CD14-positive monocyte (primary cell): ENCODE measurements at regions not wholly inside any gene's neighbourhood (a gene's known extent, or its start where the extent isn't known, plus 50 kb on each side); places are given as distances from the start of the nearest gene placed in this dataset.

Experiments
- DNase-seq, 3 donors: peaks; one replicate each; pipeline ENCODE4 v3.0.0-alpha.2; 2011 to 2022
- H2AFZ ChIP-seq: 2 replicates; pipeline ENCODE4 v1.6.0; 2012; ENCODE audit warnings: mild to moderate bottlenecking, low read depth, low read length, inconsistent platforms; ENCODE audit not compliant: insufficient read depth, poor library complexity, severe bottlenecking
- H3K27ac ChIP-seq, 2 donors: 1 replicate in 1 of 2; 2 replicates in 1 of 2; pipeline ENCODE4 v1.5.1; 2012 to 2013; ENCODE audit warnings: low read length in 2 of 2, control low read depth in 1 of 2, inconsistent platforms in 1 of 2, low read depth in 1 of 2, mild to moderate bottlenecking in 1 of 2
- H3K27me3 ChIP-seq, 2 donors: one replicate each; pipeline versions ENCODE4 v1.6.0 to v1.6.1; 2011 to 2013; ENCODE audit warnings: low read length in 2 of 2; ENCODE audit not compliant: control insufficient read depth in 2 of 2, insufficient read depth in 2 of 2
- H3K36me3 ChIP-seq, 2 donors: replicated peaks in 1 of 2; 1 replicate in 1 of 2; 2 replicates in 1 of 2; pipeline versions ENCODE4 v1.5.1 to v1.6.1; 2012 to 2013; ENCODE audit warnings: low read length in 2 of 2, control low read depth in 1 of 2, inconsistent platforms in 1 of 2, mild to moderate bottlenecking in 1 of 2; ENCODE audit not compliant: insufficient read depth in 2 of 2, control insufficient read depth in 1 of 2
- H3K4me1 ChIP-seq, 2 donors: 1 replicate in 1 of 2; 2 replicates in 1 of 2; pipeline versions ENCODE4 v1.5.1 to v1.6.1; 2012 to 2013; ENCODE audit warnings: low read length in 2 of 2, control low read depth in 1 of 2, inconsistent platforms in 1 of 2, mild to moderate bottlenecking in 1 of 2, moderate library complexity in 1 of 2; ENCODE audit not compliant: insufficient read depth in 2 of 2, control insufficient read depth in 1 of 2
- H3K4me2 ChIP-seq: replicated peaks from 2 replicates; pipeline ENCODE3; 2012; ENCODE audit warnings: low read length, moderate library complexity, mild to moderate bottlenecking; ENCODE audit not compliant: poor library complexity, severe bottlenecking; ENCODE audit errors: extremely low read depth
- H3K4me3 ChIP-seq, 3 experiments: fragments of 200-600 bp in 1 of 3; sonication (generic) in 1 of 3; replicated peaks in 1 of 3; 1 replicate in 2 of 3; 2 replicates in 1 of 3; pipeline ENCODE4 v1.5.1; 2011 to 2013; ENCODE audit warnings: low read length in 3 of 3, mild to moderate bottlenecking in 3 of 3, control low read depth in 2 of 3, low read depth in 2 of 3, inconsistent platforms in 1 of 3, moderate library complexity in 1 of 3
- H3K79me2 ChIP-seq: 2 replicates; pipeline ENCODE4 v1.6.0; 2012; ENCODE audit warnings: mild to moderate bottlenecking, control low read depth, inconsistent platforms, low read length, moderate library complexity; ENCODE audit not compliant: insufficient read depth
- H3K9ac ChIP-seq: 2 replicates; pipeline ENCODE4 v1.6.0; 2017; ENCODE audit warnings: low read length, mild to moderate bottlenecking; ENCODE audit not compliant: insufficient read depth, poor library complexity, severe bottlenecking
- H3K9me3 ChIP-seq, 2 donors: replicated peaks in 1 of 2; 1 replicate in 1 of 2; 2 replicates in 1 of 2; pipeline versions ENCODE4 v1.5.1 to v1.6.1; 2012 to 2013; ENCODE audit warnings: low read length in 2 of 2, control low read depth in 1 of 2; ENCODE audit not compliant: control insufficient read depth in 1 of 2, insufficient read depth in 1 of 2
- H4K20me1 ChIP-seq: 2 replicates; pipeline ENCODE4 v1.6.0; 2012; ENCODE audit warnings: mild to moderate bottlenecking, low read length, control low read depth, moderate library complexity; ENCODE audit not compliant: insufficient read depth
- H3K27ac Mint-ChIP-seq, 7 donors: one replicate each; pipeline ENCODE4 v1.8.0; 2020; ENCODE audit warnings: mild to moderate bottlenecking in 7 of 7, mixed read lengths in 7 of 7, moderate library complexity in 6 of 7, inconsistent platforms in 2 of 7
- H3K27me3 Mint-ChIP-seq, 3 donors: one replicate each; pipeline ENCODE4 v1.8.0; 2021 to 2022; ENCODE audit warnings: low read depth in 3 of 3, mild to moderate bottlenecking in 3 of 3, mixed read lengths in 3 of 3, moderate library complexity in 3 of 3, inconsistent platforms in 1 of 3
- H3K36me3 Mint-ChIP-seq, 2 donors: one replicate each; pipeline ENCODE4 v1.8.0; 2020; ENCODE audit warnings: mixed read lengths in 2 of 2, inconsistent platforms in 1 of 2, mild to moderate bottlenecking in 1 of 2
- H3K4me1 Mint-ChIP-seq: one replicate; pipeline ENCODE4 v1.8.0; 2020; ENCODE audit warnings: mild to moderate bottlenecking, mixed read lengths
- H3K4me3 Mint-ChIP-seq, 2 donors: one replicate each; pipeline ENCODE4 v1.8.0; 2020; ENCODE audit warnings: mild to moderate bottlenecking in 2 of 2, mixed read lengths in 2 of 2, moderate library complexity in 1 of 2
- H3K9me3 Mint-ChIP-seq, 7 donors: one replicate each; pipeline ENCODE4 v1.8.0; 2020 to 2022; ENCODE audit warnings: mixed read lengths in 7 of 7, mild to moderate bottlenecking in 6 of 7, moderate library complexity in 6 of 7, inconsistent platforms in 2 of 7
- WGBS: methylation state at CpG from one replicate; pipeline ENCODE4 v1.1.5; 2013; ENCODE audit warnings: missing lambda C conversion rate; ENCODE audit not compliant: insufficient coverage; 5-methylcytosine and 5-hydroxymethylcytosine counted together
- intact Hi-C, 2 donors: fragments of 100-400 bp; cut with micrococcal nuclease; formaldehyde crosslinking; loops; one replicate each; pipeline versions ENCODE4 v1.15.0 to v1.15.1; 2023
- TF ChIP-seq, protein P1 (sequence below): fragments of 200-600 bp; IDR thresholded peaks from one replicate; pipeline ENCODE4 v1.8.0; 2022; ENCODE audit warnings: antibody characterized with exemption, mild to moderate bottlenecking

DNA sequence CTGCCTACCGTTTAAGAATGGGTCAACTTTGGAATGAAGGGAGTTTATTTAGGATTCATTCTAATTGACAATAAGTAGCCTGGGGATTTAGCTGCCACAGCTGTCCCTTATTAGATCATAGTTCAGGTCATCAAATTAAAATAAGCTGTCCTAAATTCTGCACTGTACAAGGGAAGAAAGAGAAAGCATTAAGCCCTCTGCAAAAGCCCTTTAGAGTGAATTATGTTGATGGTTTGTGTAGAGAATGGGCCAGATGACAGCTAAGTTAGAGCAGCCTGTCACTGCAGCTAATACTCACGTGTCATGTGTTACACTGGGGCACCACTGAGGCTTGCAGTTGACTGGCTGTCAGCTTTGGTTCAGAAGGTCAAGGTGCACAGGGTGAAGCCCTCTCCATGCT lies 737.1 kb upstream of the SLC10A2 start:
- no peak for DNase-seq
- H3K79me2 ChIP-seq: no peaks in the 10 kb centered on the region
- Mint-ChIP-seq H3K27me3 (peaks cover 0 to 2% (median 0%) of the 10 kb centered on the region in 3 donors), H3K27ac (no peak overlapping the region), H3K9me3 (peaks cover 1 to 11% (median 3%) of the 10 kb centered on the region in 7 donors), H3K4me1 (no peaks in the 10 kb centered on the region), H3K4me3 (no peak overlapping the region), H3K36me3 (no peaks in the 10 kb centered on the region)
- H3K9ac ChIP-seq: no peak overlapping the region
- no peak overlapping the region for H3K4me2 ChIP-seq
- H3K9me3 ChIP-seq: peaks cover 0 to 3% of the 10 kb centered on the region in 2 donors
- H4K20me1 ChIP-seq: no peaks in the 10 kb centered on the region
- 67% methylated on average over 1 of the region's 2 CpGs for WGBS
- TF ChIP-seq, protein P1, sequence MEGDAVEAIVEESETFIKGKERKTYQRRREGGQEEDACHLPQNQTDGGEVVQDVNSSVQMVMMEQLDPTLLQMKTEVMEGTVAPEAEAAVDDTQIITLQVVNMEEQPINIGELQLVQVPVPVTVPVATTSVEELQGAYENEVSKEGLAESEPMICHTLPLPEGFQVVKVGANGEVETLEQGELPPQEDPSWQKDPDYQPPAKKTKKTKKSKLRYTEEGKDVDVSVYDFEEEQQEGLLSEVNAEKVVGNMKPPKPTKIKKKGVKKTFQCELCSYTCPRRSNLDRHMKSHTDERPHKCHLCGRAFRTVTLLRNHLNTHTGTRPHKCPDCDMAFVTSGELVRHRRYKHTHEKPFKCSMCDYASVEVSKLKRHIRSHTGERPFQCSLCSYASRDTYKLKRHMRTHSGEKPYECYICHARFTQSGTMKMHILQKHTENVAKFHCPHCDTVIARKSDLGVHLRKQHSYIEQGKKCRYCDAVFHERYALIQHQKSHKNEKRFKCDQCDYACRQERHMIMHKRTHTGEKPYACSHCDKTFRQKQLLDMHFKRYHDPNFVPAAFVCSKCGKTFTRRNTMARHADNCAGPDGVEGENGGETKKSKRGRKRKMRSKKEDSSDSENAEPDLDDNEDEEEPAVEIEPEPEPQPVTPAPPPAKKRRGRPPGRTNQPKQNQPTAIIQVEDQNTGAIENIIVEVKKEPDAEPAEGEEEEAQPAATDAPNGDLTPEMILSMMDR: no peak
- H2AFZ ChIP-seq: no peak overlapping the region
- intact Hi-C loops: no loop called here
- no peak overlapping the region for H3K4me3 ChIP-seq
- H3K36me3 ChIP-seq: no peaks in the 10 kb centered on the region
- H3K27ac ChIP-seq: no peak overlapping the region
- H3K27me3 ChIP-seq: no peaks in the 10 kb centered on the region
- no peaks in the 10 kb centered on the region for H3K4me1 ChIP-seq

DNA sequence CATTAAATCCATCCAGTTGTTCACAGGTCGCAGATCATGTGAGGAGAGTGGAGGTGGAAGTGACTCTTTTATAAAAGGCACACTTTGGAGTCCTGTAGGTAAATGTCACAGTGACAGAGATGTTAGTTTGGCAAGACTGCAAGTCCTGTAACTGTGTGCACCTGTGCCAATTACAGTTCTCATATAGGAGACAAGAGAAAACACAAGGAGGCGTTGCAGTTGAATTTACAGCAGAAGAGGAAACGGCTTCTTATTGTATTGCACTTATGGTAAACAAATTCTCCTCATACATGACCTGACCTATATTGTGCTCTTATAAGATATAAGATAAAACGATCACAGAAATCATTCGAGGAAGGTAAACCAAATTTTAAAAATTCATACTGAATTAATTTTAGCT lies 732.8 kb upstream of the SLC10A2 start:
- intact Hi-C loops: no loop called here
- no peaks in the 10 kb centered on the region for H3K36me3 Mint-ChIP-seq
- H3K27ac ChIP-seq: no peak overlapping the region
- no peaks in the 10 kb centered on the region for H3K36me3 ChIP-seq
- H3K79me2 ChIP-seq: no peaks in the 10 kb centered on the region
- no peak overlapping the region for H3K4me3 Mint-ChIP-seq
- no peak overlapping the region for H2AFZ ChIP-seq
- no peaks in the 10 kb centered on the region for H3K4me1 Mint-ChIP-seq
- H3K9me3 Mint-ChIP-seq: peaks cover 0 to 7% (median 2%) of the 10 kb centered on the region in 7 donors
- H3K27me3 Mint-ChIP-seq: no peaks in the 10 kb centered on the region
- no peak overlapping the region for H3K9ac ChIP-seq
- H3K4me3 ChIP-seq: no peak overlapping the region
- H3K9me3 ChIP-seq: no peaks in the 10 kb centered on the region
- no peaks in the 10 kb centered on the region for H3K27me3 ChIP-seq
- DNase-seq: no peak
- TF ChIP-seq, protein P1: no peak
- no peaks in the 10 kb centered on the region for H3K4me1 ChIP-seq
- H4K20me1 ChIP-seq: no peaks in the 10 kb centered on the region
- H3K27ac Mint-ChIP-seq: no peak overlapping the region
- H3K4me2 ChIP-seq: no peak overlapping the region
- WGBS: no CpG with 5 or more reads among the region's 5 CpGs
